K562 (cell line): ENCODE measurements at regions not wholly inside any gene's neighbourhood (a gene's known extent, or its start where the extent isn't known, plus 50 kb on each side); places are given as distances from the start of the nearest gene placed in this dataset.
"Not testable (repeated sequence)": the region's sequence is repeated elsewhere in the genome, so short reads cannot be mapped to it uniquely, and the experiment has no call there.

Experiments used
- HDAC2 ChIP-seq: fragments of 450-650 bp; IDR thresholded peaks from 2 replicates; pipeline ENCODE4 v1.6.1; 2016; ENCODE audit warnings: mild to moderate bottlenecking
- KLF13 ChIP-seq: fragments of 450-650 bp; IDR thresholded peaks from 2 replicates; pipeline ENCODE4 v1.6.1; 2016; ENCODE audit warnings: missing genetic modification characterization, low read depth, mild to moderate bottlenecking, missing compliant biosample characterization, moderate library complexity, borderline replicate concordance
- RAD21 ChIP-seq, 2 experiments: fragments of 250-450 bp in 1 of 2; fragments of 450-650 bp in 1 of 2; sonication (Bioruptor Pico) in 1 of 2; formaldehyde crosslinking in 1 of 2; IDR thresholded peaks in 1 of 2; conservative IDR thresholded peaks in 1 of 2; 2 replicates each; pipeline versions ENCODE4 v1.4.0 to v1.8.0; 2020 to 2022; ENCODE audit warnings: mild to moderate bottlenecking in 2 of 2, moderate library complexity in 1 of 2
- SP1 ChIP-seq: sonication (generic); formaldehyde crosslinking; IDR thresholded peaks from 2 replicates; pipeline ENCODE4 v1.8.1; 2022; ENCODE audit warnings: mild to moderate bottlenecking, missing genetic modification reagents
- ZNF41 ChIP-seq: fragments of 250-450 bp; sonication (Bioruptor Pico); conservative IDR thresholded peaks from 2 replicates; pipeline ENCODE4 v1.4.0; 2020; ENCODE audit warnings: mild to moderate bottlenecking

DNA sequence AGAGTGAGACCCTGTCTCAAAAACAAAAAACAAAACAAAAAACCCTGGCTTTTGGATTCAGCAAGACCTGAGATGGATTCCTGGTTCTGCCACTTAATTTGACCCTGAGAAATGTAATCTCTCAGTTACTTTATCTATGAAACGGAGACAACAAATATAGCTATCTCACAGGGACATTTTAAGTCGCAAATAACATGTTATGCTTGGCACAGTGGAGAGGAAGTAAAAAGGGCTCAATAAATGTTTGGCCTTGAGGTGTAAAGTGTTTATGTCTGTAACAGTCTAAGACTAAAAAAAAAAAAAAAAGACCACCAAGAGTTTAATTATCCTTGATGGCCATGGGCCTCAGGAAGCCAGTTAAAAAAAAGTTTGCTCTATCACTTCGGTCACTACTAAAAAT is 116.0 kb upstream of the VOPP1 start:
- not testable (repeated sequence) for TF ChIP-seq HDAC2; KLF13; SP1; ZNF41 (CRISPR knock-in tag); RAD21 (CRISPR knock-in tag; conservative IDR thresholded peaks at IDR 0.05 in 1 of 2, IDR thresholded peaks at IDR 0.05 in 1 of 2)
